ENCODE measurements at regions not wholly inside any gene's neighbourhood (a gene's known extent, or its start where the extent isn't known, plus 50 kb on each side); places are given as distances from the start of the nearest gene placed in this dataset.
"Not testable (repeated sequence)": the region's sequence is repeated elsewhere in the genome, so short reads cannot be mapped to it uniquely, and the experiment has no call there.

GRCh38 chr5:166786178-166786577 is 1505.3 kb upstream of the WWC1 start:
- TF ChIP-seq Cebpa-rat (IDR thresholded peaks at IDR 0.05) = no peak
- H3K27me3 ChIP-seq = no peaks in the 10 kb centered on the region

DNA sequence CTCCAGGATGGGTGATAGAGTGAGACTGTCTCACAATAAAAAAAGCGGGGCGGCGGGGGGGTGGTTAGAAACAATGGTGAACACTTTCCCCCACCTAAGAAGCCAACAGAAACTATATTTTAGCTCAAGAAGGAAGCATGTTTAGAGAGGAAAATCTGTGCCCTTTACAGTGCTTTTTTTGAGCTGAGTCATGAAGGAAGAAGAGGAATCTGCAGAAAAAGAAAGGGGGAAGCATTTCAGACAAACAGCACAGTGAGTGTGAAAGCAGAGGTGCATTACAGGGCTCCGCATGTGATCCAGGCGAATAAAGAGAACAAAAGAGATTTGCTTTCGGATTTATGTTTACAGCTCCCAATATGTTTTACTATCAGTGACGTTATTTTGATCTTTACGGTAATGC is 1504.6 kb upstream of the WWC1 start:
- no peak overlapping the region for H3K4me2 ChIP-seq
- no peak overlapping the region for H3K27ac ChIP-seq
- no peak for TF ChIP-seq Cebpa-rat (IDR thresholded peaks at IDR 0.05)
- H4K20me1 ChIP-seq = no peaks in the 10 kb centered on the region
- peaks cover 11% of the 10 kb centered on the region for H3K9me3 ChIP-seq
- no peak overlapping the region for H3K4me3 ChIP-seq
- H3K4me1 ChIP-seq = peaks cover 6% of the 10 kb centered on the region
- H3K27me3 ChIP-seq = no peaks in the 10 kb centered on the region
- H3K9ac ChIP-seq = no peak overlapping the region
- no peaks in the 10 kb centered on the region for H3K36me3 ChIP-seq

More at GRCh38 chr5:166786178-166786577, 1505.3 kb upstream of the WWC1 start:
- H4K20me1 ChIP-seq = no peaks in the 10 kb centered on the region
- no peak overlapping the region for H3K4me2 ChIP-seq
- H3K4me1 ChIP-seq = peaks cover 13% of the 10 kb centered on the region
- peaks cover 11% of the 10 kb centered on the region for H3K9me3 ChIP-seq
- H3K9ac ChIP-seq = no peak overlapping the region
- H3K36me3 ChIP-seq = no peaks in the 10 kb centered on the region
- H3K27ac ChIP-seq = no peak overlapping the region
- H3K4me3 ChIP-seq = no peak overlapping the region

DNA sequence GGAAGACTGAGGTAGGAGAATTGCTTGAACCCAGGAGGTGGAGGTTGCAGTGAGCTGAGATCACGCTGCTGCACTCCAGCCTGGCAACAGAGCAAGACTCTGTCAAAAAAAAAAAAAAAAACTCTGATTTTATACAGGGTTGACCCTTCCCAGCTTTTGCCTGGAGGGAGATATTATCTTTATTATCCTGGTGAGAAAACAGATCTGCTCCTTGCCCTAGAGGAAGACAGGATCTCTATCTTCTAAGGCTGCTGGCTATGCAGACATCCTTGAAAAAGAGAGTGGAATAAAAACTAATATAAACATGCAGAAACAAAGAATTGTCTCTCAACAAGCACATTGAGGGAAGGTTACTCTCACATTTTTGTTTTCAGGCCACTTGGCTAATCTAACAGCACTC is 1503.4 kb upstream of the WWC1 start:
- Histone ChIP-seq H3K27me3 (no peaks in the 10 kb centered on the region), H4K20me1 (no peaks in the 10 kb centered on the region), H3K27ac (no peak overlapping the region), H3K4me1 (no peaks in the 10 kb centered on the region), H3K36me3 (no peaks in the 10 kb centered on the region), H3K4me2 (no peak overlapping the region), H3K4me3 (no peak overlapping the region), H3K9ac (no peak overlapping the region), H3K9me3 (peaks cover 11% of the 10 kb centered on the region)
- no peak for TF ChIP-seq Cebpa-rat (IDR thresholded peaks at IDR 0.05)

GRCh38 chr5:166795756-166796155 is 1495.7 kb upstream of the WWC1 start:
- Histone ChIP-seq H3K4me1 (no peaks in the 10 kb centered on the region), H4K20me1 (no peaks in the 10 kb centered on the region), H3K4me3 (no peak overlapping the region), H3K9ac (no peak overlapping the region), H3K9me3 (no peaks in the 10 kb centered on the region), H3K36me3 (no peaks in the 10 kb centered on the region), H3K27ac (no peak overlapping the region), H3K27me3 (no peaks in the 10 kb centered on the region), H3K4me2 (no peak overlapping the region)
- no peak for TF ChIP-seq Cebpa-rat (IDR thresholded peaks at IDR 0.05)

- Histone ChIP-seq H3K4me1 (no peaks in the 10 kb centered on the region), H4K20me1 (no peaks in the 10 kb centered on the region), H3K4me3 (no peak overlapping the region), H3K9me3 (no peaks in the 10 kb centered on the region), H3K36me3 (no peaks in the 10 kb centered on the region), H3K4me2 (no peak overlapping the region), H3K9ac (no peak overlapping the region), H3K27ac (no peak overlapping the region), H3K27me3 (no peaks in the 10 kb centered on the region)
- no peak for TF ChIP-seq Cebpa-rat (IDR thresholded peaks at IDR 0.05)
Observed at GRCh38 chr5:166803058-166803457, 1488.4 kb upstream of the WWC1 start.

GRCh38 chr5:166804223-166804622 is 1487.2 kb upstream of the WWC1 start:
- not testable (repeated sequence) for H3K9me3 ChIP-seq

GRCh38 chr5:166804693-166805092 is 1486.8 kb upstream of the WWC1 start:
- not testable (repeated sequence) for H3K9me3 ChIP-seq, H3K4me2 ChIP-seq, H3K27me3 ChIP-seq, H3K9ac ChIP-seq, H3K4me3 ChIP-seq, H3K36me3 ChIP-seq, H3K27ac ChIP-seq, H4K20me1 ChIP-seq, H3K4me1 ChIP-seq

More at GRCh38 chr5:166804223-166804622, 1487.2 kb upstream of the WWC1 start:
- not testable (repeated sequence) for H3K4me3 ChIP-seq, H3K4me2 ChIP-seq, H3K4me1 ChIP-seq, H3K27ac ChIP-seq, H3K9ac ChIP-seq, H4K20me1 ChIP-seq, H3K27me3 ChIP-seq, H3K36me3 ChIP-seq

DNA sequence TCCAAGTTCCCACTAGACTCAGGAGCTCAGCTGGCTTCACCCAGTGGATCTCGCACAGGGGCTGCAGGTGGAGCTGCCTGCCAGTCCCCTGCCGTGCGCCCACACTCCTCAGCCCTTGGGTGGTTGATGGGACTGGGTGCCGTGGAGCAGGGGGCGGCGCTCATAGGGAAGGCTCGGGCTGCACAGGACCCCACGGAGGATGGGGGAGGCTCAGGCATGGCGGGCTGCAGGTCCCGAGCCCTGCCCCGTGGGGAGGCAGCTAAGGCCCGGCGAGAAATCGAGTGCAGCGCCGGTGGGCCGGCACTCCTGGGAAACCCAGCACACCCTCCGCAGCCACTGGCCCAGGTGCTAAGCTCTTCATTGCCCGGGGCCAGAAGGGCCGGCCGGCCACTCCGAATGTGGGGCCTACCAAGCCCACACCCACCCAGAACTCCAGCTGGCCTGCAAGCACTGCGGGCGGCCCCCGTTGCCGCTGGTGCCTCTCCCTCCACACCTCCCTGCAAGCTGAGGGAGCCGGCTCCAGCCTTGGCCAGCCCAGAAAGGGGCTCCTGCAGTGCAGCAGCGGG is 1481.3 kb upstream of the WWC1 start:
- not testable (repeated sequence) for H3K27me3 ChIP-seq, H3K27ac ChIP-seq, H4K20me1 ChIP-seq, H3K9ac ChIP-seq, H3K4me1 ChIP-seq, H3K4me3 ChIP-seq, H3K4me2 ChIP-seq, H3K36me3 ChIP-seq
- peaks cover 17% of the 10 kb centered on the region for H3K9me3 ChIP-seq

DNA sequence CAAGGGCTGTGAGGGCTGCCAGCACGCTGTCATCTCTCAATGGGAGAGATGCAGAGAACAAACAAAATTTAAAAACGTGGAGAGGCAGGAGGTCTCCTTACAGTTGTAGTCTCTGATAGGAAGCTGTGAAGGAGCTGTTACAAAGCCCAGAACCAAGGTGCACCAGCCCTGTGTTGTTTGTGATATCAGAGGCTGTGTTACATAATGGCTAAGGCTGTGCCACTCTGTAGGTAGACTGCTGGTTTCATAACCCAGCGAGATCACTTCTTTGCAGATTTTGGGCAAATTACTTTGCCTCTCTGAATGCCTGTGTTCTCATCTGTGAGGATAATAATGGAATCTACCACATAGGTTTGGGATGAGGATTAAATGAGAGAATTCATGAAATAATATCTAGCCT is 1480.7 kb upstream of the WWC1 start:
- no peak for TF ChIP-seq Cebpa-rat (IDR thresholded peaks at IDR 0.05)
- Histone ChIP-seq H3K9me3 (peaks cover 17% of the 10 kb centered on the region), H3K36me3 (no peaks in the 10 kb centered on the region)

DNA sequence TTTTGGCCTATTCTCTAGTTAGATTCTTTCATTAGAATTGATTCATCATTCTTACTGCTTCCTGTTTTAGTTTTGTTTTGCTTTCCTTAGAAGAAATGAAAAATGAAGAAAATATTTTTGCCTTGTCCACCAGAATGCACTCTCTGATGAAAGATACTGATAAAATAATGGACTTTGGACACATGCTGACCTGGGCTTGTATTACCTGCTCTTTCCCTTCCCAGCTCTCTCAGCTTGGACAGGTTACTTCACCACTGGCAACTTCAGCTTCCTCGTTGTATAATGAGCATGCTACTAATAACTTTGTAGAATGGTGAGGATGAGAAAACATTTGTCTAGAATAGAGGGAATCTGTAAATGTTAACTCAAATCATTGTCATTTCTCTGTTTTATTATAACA is 1468.1 kb upstream of the WWC1 start:
- H3K4me2 ChIP-seq = no peak overlapping the region
- no peaks in the 10 kb centered on the region for H3K4me1 ChIP-seq
- H3K4me3 ChIP-seq = no peak overlapping the region
- no peak for TF ChIP-seq Cebpa-rat (IDR thresholded peaks at IDR 0.05)
- H3K9ac ChIP-seq = no peak overlapping the region
- H3K9me3 ChIP-seq = no peaks in the 10 kb centered on the region
- no peaks in the 10 kb centered on the region for H3K36me3 ChIP-seq
- H4K20me1 ChIP-seq = no peaks in the 10 kb centered on the region
- no peaks in the 10 kb centered on the region for H3K27me3 ChIP-seq
- H3K27ac ChIP-seq = no peak overlapping the region

More for the DNA sequence above, 1480.7 kb upstream of the WWC1 start:
- H3K4me1 ChIP-seq = no peaks in the 10 kb centered on the region
- no peak overlapping the region for H3K9ac ChIP-seq
- H3K27ac ChIP-seq = no peak overlapping the region
- no peak overlapping the region for H3K4me2 ChIP-seq
- H3K4me3 ChIP-seq = no peak overlapping the region
- no peaks in the 10 kb centered on the region for H4K20me1 ChIP-seq
- no peaks in the 10 kb centered on the region for H3K27me3 ChIP-seq

DNA sequence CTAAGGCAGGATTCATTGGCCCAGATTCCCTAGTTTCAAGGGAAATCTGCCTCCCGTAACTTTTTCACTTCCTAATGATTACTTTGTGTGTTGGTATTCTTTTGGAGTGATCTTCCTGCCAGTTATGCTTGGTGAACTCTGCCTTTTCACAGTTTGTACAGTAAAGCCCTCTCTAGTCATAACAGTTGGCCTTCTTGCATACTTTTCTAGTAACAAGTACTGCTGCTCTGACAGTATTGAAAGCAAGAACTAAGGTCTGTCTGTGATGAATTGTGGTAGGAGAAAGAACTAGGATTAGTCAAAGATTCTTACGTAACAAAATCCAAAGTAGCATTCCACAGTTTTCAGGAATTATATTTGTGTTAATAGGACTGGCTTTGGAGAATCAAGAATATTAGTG is 1457.2 kb upstream of the WWC1 start:
- H3K27me3 ChIP-seq = no peaks in the 10 kb centered on the region
- H3K36me3 ChIP-seq = no peaks in the 10 kb centered on the region
- H3K4me3 ChIP-seq = no peak overlapping the region
- no peak overlapping the region for H3K4me2 ChIP-seq
- H3K4me1 ChIP-seq = no peaks in the 10 kb centered on the region
- no peaks in the 10 kb centered on the region for H3K9me3 ChIP-seq
- H3K27ac ChIP-seq = no peak overlapping the region
- no peaks in the 10 kb centered on the region for H4K20me1 ChIP-seq
- H3K9ac ChIP-seq = no peak overlapping the region
- TF ChIP-seq Cebpa-rat (IDR thresholded peaks at IDR 0.05) = no peak
